ENCODE measurements at regions not wholly inside any gene's neighbourhood (a gene's known extent, or its start where the extent isn't known, plus 50 kb on each side); places are given as distances from the start of the nearest gene placed in this dataset.

DNA sequence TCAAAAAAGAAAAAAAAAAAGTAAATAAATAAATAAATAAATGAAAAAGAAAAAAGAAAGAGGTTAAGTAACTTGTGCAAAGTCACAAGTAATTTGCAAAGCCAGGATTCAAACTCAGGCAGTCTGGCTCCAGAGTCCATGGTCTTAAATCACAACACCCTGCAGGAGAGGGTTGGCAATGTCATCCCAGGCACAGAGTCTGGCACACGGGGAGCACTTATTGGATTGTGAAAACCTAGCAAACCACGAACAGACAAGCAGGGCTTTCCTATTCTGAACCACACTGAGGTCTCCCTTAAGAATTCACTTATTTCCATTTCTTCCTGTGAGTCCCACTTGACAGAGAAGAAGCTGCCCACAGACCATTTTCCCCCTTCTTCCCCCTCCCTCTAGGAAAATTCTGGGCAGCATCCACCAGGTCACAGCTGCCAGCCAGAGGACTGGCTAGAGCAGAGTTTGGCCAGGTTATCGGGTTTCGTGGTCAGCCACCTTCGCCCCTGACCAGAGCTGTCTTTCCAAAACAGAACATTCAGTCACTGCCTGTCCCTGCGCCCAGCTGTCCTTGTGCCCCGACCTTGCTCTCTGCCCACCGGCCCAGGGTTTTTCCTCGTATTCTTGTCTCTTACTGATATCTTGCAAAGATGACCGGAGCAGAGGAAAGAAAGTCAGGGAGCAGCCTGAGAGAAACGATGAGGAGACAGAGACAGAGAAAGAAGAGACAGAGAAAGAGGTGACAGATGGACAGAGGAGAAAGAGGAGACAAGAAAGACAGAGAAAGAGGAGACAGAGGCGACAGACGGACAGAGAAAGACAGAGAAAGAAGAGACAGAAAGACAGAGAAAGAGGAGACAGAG is 106.4 kb upstream of the PTPN1 start:
- TF ChIP-seq CHCHD3 (CRISPR knock-in tag; IDR thresholded peaks at IDR 0.05) (no peak), MAX (CRISPR knock-in tag; IDR thresholded peaks at IDR 0.05) (no peak), ARID2 (IDR thresholded peaks at IDR 0.05) (no peak), POLR2A (conservative IDR thresholded peaks at IDR 0.05) (no peak), ZNF311 (CRISPR knock-in tag; IDR thresholded peaks at IDR 0.05) (no peak), HCFC1 (IDR thresholded peaks at IDR 0.05; ENCODE audit: low read depth, low read length) (no peak), POLR2AphosphoS2 (IDR thresholded peaks at IDR 0.05; ENCODE audit: low read length) (no peak), CREB1 (IDR thresholded peaks at IDR 0.05) (no peak), CREB1 (CRISPR knock-in tag; IDR thresholded peaks at IDR 0.05) (no peak), CTCF (IDR thresholded peaks at IDR 0.05 in 2 of 3, conservative IDR thresholded peaks at IDR 0.05 in 1 of 3; ENCODE audit: insufficient read depth in 2 of 3, low read depth in 1 of 3, low read length in 3 of 3) (no peak)

All from K562 (cell line).